Body of pancreas (tissue), 4 donors: ENCODE measurements at regions not wholly inside any gene's neighbourhood (a gene's known extent, or its start where the extent isn't known, plus 50 kb on each side); places are given as distances from the start of the nearest gene placed in this dataset.
A peak's percentile ranks its signal among the peaks of the same experiment; 100 is the strongest.

Experiments
- ATAC-seq: fragments of 150-250 bp; one replicate; pipeline ENCODE4 v1.9.1; 2016
- DNase-seq, 4 donors: peaks; one replicate each; pipeline ENCODE4 v3.0.0-alpha.2; 2019
- H3K27ac ChIP-seq, 4 donors: fragments of 200-600 bp; sonication (generic); 1 replicate in 3 of 4; 2 replicates in 1 of 4; pipeline versions ENCODE4 v1.5.1 to v1.6.1; 2016 to 2019; ENCODE audit warnings: mild to moderate bottlenecking in 1 of 4, mixed read lengths in 1 of 4, moderate library complexity in 1 of 4
- H3K27me3 ChIP-seq, 2 donors: fragments of 200-600 bp; sonication (generic); one replicate each; pipeline ENCODE4 v1.6.0; 2016; ENCODE audit warnings: mild to moderate bottlenecking in 1 of 2
- H3K36me3 ChIP-seq, 2 donors: fragments of 200-600 bp; sonication (generic); replicated peaks in 1 of 2; 2 replicates each; pipeline ENCODE4 v1.5.1; 2016; ENCODE audit warnings: low read depth in 2 of 2; ENCODE audit not compliant: insufficient read depth in 1 of 2
- H3K4me1 ChIP-seq: fragments of 200-600 bp; sonication (generic); one replicate; pipeline ENCODE4 v1.6.0; 2016
- H3K4me3 ChIP-seq, 2 donors: fragments of 200-600 bp; sonication (generic); 1 replicate in 1 of 2; 2 replicates in 1 of 2; pipeline ENCODE4 v1.5.1; 2016 to 2019
- H3K9me3 ChIP-seq, 3 donors: fragments of 200-600 bp; sonication (generic); 1 replicate in 2 of 3; 2 replicates in 1 of 3; pipeline ENCODE4 v1.5.1; 2016
- CTCF ChIP-seq, 7 experiments: fragments of 450-650 bp in 4 of 7; fragments of 200-600 bp in 3 of 7; sonication (generic) in 3 of 7; IDR thresholded peaks; one replicate each; pipeline ENCODE4 v1.5.1; 2016 to 2019; ENCODE audit warnings: antibody characterized with exemption in 7 of 7
- POLR2A ChIP-seq, 3 donors: fragments of 450-650 bp; IDR thresholded peaks; one replicate each; pipeline ENCODE4 v1.6.1; 2016; ENCODE audit warnings: antibody characterized with exemption in 3 of 3, mild to moderate bottlenecking in 2 of 3
- WGBS, 2 donors: methylation state at CpG; one replicate each; pipeline ENCODE4 v1.1.5; 2017; 5-methylcytosine and 5-hydroxymethylcytosine counted together
- intact Hi-C: fragments of 100-400 bp; cut with DNase I; formaldehyde crosslinking; loops from one replicate; pipeline ENCODE4 v1.15.1; 2023

GRCh38 chr10:130623680-130624267 lies 487.6 kb downstream of the GLRX3 start:
- ATAC-seq: no peak
- Histone ChIP-seq H3K9me3 (no peaks in the 10 kb centered on the region), H3K4me3 (no peak overlapping the region), H3K27me3 (peaks cover 0 to 3% of the 10 kb centered on the region in 2 donors), H3K27ac (no peak overlapping the region), H3K36me3 (no peaks in the 10 kb centered on the region), H3K4me1 (no peaks in the 10 kb centered on the region)
- 41 to 52% methylated on average over 4 of the region's 4 CpGs for WGBS, 2 donors
- TF ChIP-seq POLR2A (IDR thresholded peaks at IDR 0.05): no peak
- no peak for TF ChIP-seq CTCF (IDR thresholded peaks at IDR 0.05)
- DNase-seq: no peak
- intact Hi-C loops: no loop called here

- Histone ChIP-seq H3K4me3 (no peak overlapping the region), H3K9me3 (no peaks in the 10 kb centered on the region), H3K27me3 (peaks cover 0 to 3% of the 10 kb centered on the region in 2 donors), H3K36me3 (no peaks in the 10 kb centered on the region), H3K27ac (no peak overlapping the region), H3K4me1 (no peaks in the 10 kb centered on the region)
- ATAC-seq: no peak
- no peak for TF ChIP-seq POLR2A (IDR thresholded peaks at IDR 0.05)
- TF ChIP-seq CTCF (IDR thresholded peaks at IDR 0.05): no peak
- no peak for DNase-seq
- intact Hi-C loops: no loop called here
- WGBS, 2 donors: 62 to 65% methylated on average over 3 of the region's 3 CpGs
Measured at GRCh38 chr10:130627346-130628045, 491.3 kb downstream of the GLRX3 start.

GRCh38 chr10:130630135-130630534 lies 493.9 kb downstream of the GLRX3 start:
- intact Hi-C loops: no loop called here
- Histone ChIP-seq H3K4me3 (no peak overlapping the region), H3K27me3 (peaks cover 0 to 3% of the 10 kb centered on the region in 2 donors), H3K4me1 (no peaks in the 10 kb centered on the region), H3K27ac (no peak overlapping the region), H3K9me3 (no peaks in the 10 kb centered on the region), H3K36me3 (no peaks in the 10 kb centered on the region)
- no peak for DNase-seq
- TF ChIP-seq CTCF (IDR thresholded peaks at IDR 0.05): no peak
- no peak for TF ChIP-seq POLR2A (IDR thresholded peaks at IDR 0.05)
- ATAC-seq: no peak
- 76 to 83% methylated on average over 2 of the region's 2 CpGs for WGBS, 2 donors

GRCh38 chr10:130631142-130632096 lies 495.2 kb downstream of the GLRX3 start:
- intact Hi-C loops: no loop called here
- Histone ChIP-seq H3K9me3 (no peaks in the 10 kb centered on the region), H3K27me3 (no peaks in the 10 kb centered on the region), H3K4me1 (no peaks in the 10 kb centered on the region), H3K4me3 (no peak overlapping the region), H3K27ac (peak overlapping the region in 1 of 4 donors; percentile 9), H3K36me3 (no peaks in the 10 kb centered on the region)
- ATAC-seq (no peak), DNase-seq (peak in 1 of 4 donors; percentile 36)
- TF ChIP-seq POLR2A (IDR thresholded peaks at IDR 0.05) (no peak), CTCF (IDR thresholded peaks at IDR 0.05) (no peak)
- 47 to 59% methylated on average over 10 of the region's 10 CpGs for WGBS, 2 donors
